ENCODE measurements at regions not wholly inside any gene's neighbourhood (a gene's known extent, or its start where the extent isn't known, plus 50 kb on each side); places are given as distances from the start of the nearest gene placed in this dataset.
"Not testable (repeated sequence)": the region's sequence is repeated elsewhere in the genome, so short reads cannot be mapped to it uniquely, and the experiment has no call there.

DNA sequence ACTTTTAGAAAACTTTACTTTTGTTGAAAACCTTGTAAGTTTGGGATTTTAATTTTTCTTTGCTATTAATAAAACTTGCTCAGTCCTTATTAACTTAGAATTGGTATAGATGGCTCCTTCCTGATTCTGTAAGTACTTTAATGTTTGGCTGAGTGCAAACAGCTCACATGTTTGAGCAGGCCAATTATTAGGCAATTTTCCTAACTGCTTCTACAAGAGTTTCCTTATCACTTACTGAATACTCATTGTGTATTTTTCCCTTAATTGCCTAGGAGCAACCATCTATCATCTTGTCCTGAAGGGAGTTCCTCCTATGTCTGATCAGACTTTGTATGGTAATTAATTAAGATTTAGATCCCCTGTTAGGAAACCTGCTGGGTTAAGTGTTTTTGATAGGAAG lies 521.4 kb downstream of the SLC6A15 start:
- TF ChIP-seq, protein P1, sequence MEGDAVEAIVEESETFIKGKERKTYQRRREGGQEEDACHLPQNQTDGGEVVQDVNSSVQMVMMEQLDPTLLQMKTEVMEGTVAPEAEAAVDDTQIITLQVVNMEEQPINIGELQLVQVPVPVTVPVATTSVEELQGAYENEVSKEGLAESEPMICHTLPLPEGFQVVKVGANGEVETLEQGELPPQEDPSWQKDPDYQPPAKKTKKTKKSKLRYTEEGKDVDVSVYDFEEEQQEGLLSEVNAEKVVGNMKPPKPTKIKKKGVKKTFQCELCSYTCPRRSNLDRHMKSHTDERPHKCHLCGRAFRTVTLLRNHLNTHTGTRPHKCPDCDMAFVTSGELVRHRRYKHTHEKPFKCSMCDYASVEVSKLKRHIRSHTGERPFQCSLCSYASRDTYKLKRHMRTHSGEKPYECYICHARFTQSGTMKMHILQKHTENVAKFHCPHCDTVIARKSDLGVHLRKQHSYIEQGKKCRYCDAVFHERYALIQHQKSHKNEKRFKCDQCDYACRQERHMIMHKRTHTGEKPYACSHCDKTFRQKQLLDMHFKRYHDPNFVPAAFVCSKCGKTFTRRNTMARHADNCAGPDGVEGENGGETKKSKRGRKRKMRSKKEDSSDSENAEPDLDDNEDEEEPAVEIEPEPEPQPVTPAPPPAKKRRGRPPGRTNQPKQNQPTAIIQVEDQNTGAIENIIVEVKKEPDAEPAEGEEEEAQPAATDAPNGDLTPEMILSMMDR (IDR thresholded peaks at IDR 0.05), result not testable (repeated sequence)
- not testable (repeated sequence) for TF ChIP-seq POLR2A, POLR2AphosphoS5 (IDR thresholded peaks at IDR 0.05)

All from sigmoid colon (tissue), 4 donors.